ENCODE measurements at regions not wholly inside any gene's neighbourhood (a gene's known extent, or its start where the extent isn't known, plus 50 kb on each side); places are given as distances from the start of the nearest gene placed in this dataset.
"Not testable (repeated sequence)": the region's sequence is repeated elsewhere in the genome, so short reads cannot be mapped to it uniquely, and the experiment has no call there.

DNA sequence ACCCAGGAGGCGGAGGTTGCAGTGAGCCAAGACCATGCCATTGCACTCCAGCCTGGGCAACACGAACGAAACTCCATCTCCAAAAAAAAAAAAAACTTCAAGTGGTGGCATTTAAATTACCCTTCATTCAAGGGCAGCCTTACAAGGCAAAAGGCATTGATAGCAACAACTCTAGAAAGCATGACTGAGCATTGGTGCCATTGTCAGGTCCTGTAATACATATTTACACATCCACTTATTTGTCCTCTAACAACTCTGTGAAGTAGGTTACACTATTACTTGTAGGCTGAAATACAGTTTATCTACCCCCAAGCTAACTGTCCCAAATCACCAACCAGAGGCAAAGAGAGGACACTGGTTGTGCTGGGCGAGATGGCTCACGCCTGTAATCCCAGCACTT is 52.7 kb upstream of the LARP1 start:
- DNase-seq: no peak
- in situ Hi-C loops (cut with HindIII; ENCODE audit: low pct_ligation_motif_present, low pct_unique_long_range_greater_than_20kb, low sequenced_read_pairs): no loop called here

DNA sequence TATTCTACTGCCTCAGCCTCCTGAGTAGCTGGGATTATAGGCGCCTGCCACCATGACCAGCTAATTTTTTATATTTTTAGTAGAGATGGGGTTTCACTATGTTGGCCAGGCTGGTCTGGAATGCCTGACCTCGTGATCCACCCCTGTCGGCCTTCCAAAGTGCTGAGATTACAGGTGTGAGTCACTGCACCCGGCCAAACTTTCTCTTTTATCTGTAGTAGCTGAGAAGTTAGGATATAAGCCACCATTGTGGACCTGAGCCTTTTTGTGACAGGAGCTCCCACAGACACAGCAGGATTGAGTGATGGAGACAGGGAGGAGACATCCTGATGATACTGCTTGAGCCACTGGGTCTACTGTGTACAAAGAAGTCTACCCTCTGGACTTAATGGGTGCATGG is 53.5 kb upstream of the LARP1 start:
- DNase-seq; in situ Hi-C loops (cut with HindIII; ENCODE audit: low pct_ligation_motif_present, low pct_unique_long_range_greater_than_20kb, low sequenced_read_pairs): not testable (repeated sequence)

- in situ Hi-C loops (cut with HindIII; ENCODE audit: low pct_ligation_motif_present, low pct_unique_long_range_greater_than_20kb, low sequenced_read_pairs): no loop called here
- no peak for DNase-seq
Observed at GRCh38 chr5:154701181-154701580, 54.0 kb upstream of the LARP1 start.

DNA sequence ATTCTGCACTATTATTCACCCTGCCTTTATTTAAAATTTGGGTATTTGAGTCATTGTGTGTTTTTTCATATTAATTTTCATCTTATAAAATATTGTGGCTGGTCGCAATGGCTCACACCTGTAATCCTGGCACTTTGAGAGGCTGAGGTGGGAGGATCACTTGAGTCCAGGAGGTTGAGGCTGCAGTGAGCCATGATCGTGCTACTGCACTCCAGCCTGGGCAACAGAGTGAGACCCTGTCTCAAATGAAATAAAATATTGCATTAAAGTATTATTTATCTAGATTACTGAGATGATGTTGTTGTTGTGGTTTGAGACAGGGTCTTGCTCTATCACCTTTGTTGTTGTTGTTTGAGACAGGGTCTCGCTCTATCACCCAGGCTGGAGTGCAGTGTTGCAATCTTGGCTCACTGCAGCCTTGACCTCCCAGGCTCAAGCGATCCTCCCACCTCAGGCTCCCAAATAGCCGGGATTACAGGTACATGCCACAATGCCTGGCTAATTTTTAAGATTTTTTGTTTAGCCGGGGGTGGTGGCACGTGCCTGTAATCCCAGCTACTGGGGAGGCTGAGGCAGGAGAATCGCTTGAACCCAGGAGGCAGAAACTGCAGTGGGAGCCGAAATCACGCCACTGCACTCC is 54.8 kb upstream of the LARP1 start:
- DNase-seq; in situ Hi-C loops (cut with HindIII; ENCODE audit: low pct_ligation_motif_present, low pct_unique_long_range_greater_than_20kb, low sequenced_read_pairs): not testable (repeated sequence)

- in situ Hi-C loops (cut with HindIII; ENCODE audit: low pct_ligation_motif_present, low pct_unique_long_range_greater_than_20kb, low sequenced_read_pairs): no loop called here
Observed at GRCh38 chr5:154698763-154699162, 56.4 kb upstream of the LARP1 start.

GRCh38 chr5:154697371-154697770 is 57.8 kb upstream of the LARP1 start:
- no peak for DNase-seq
- in situ Hi-C loops (cut with HindIII; ENCODE audit: low pct_ligation_motif_present, low pct_unique_long_range_greater_than_20kb, low sequenced_read_pairs): no loop called here

More at GRCh38 chr5:154698763-154699162, 56.4 kb upstream of the LARP1 start:
- DNase-seq: no peak

GRCh38 chr5:154696891-154697290 is 58.3 kb upstream of the LARP1 start:
- DNase-seq: no peak
- in situ Hi-C loops (cut with HindIII; ENCODE audit: low pct_ligation_motif_present, low pct_unique_long_range_greater_than_20kb, low sequenced_read_pairs): no loop called here

- in situ Hi-C loops (cut with HindIII; ENCODE audit: low pct_ligation_motif_present, low pct_unique_long_range_greater_than_20kb, low sequenced_read_pairs): no loop called here
- DNase-seq: no peak
Observed at GRCh38 chr5:154694159-154694558, 61.0 kb upstream of the LARP1 start.

GRCh38 chr5:154690488-154690887 is 64.7 kb upstream of the LARP1 start:
- in situ Hi-C loops (cut with HindIII; ENCODE audit: low pct_ligation_motif_present, low pct_unique_long_range_greater_than_20kb, low sequenced_read_pairs): no loop called here
- no peak for DNase-seq

GRCh38 chr5:154686490-154686889 is 68.7 kb upstream of the LARP1 start:
- in situ Hi-C loops (cut with HindIII; ENCODE audit: low pct_ligation_motif_present, low pct_unique_long_range_greater_than_20kb, low sequenced_read_pairs): no loop called here
- no peak for DNase-seq

DNA sequence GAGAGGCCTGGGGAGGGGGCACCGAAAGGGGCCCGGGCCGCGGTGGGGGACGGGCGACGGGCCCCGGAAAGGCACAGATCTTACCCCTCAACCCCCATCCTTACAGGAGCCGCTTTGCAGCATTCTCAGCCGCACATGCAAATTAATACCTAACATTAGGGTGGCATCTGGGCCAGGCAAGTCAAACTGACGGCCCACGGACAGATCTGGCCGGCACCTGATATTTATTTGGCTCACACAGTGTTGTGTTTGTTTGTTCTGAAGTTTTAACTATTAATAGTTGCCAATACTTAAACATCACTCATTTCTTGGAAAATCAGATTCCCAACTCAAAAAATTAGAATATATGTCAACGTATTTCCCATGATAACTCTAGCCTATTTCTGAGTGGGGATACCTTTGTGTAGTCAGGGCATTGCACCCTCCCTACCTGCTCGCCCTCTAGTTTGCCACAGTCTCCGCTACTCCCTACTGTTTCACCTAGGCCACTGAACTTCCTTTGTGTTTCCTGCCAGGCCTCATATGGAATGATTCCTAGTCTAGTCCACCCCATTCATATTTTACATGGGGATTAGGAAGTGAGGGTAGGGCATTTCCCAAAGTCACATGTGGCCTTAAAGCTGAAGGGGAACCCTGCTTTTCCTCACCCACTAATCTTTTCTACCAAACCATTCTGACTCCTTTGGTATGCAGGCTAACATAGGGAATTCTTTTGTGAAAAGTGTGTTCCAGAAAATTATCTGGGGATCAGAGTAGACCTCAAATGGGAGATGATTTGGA is 71.9 kb upstream of the LARP1 start:
- in situ Hi-C loops (cut with HindIII; ENCODE audit: low pct_ligation_motif_present, low pct_unique_long_range_greater_than_20kb, low sequenced_read_pairs): no loop called here
- DNase-seq: no peak

DNA sequence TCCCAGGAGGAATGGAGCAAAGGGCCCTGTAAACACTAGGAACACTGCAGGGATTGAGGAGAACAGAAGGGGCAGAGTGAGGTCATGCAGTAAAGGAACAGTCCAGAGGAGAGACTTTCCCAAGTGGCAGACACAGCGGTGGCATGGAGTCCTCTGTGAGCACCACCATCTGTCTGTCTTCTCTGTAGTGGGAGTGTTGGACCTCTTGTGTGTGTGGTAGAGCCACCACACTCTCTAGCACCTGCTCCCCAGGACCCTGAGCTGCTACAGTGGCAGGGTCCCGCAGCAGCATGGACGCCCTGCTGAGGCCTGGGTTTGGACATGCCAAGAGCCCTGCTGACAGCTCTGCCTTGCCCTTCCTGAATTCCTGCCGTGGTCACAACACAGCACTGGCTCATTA is 75.7 kb upstream of the LARP1 start:
- in situ Hi-C loops (cut with HindIII; ENCODE audit: low pct_ligation_motif_present, low pct_unique_long_range_greater_than_20kb, low sequenced_read_pairs): no loop called here

DNA sequence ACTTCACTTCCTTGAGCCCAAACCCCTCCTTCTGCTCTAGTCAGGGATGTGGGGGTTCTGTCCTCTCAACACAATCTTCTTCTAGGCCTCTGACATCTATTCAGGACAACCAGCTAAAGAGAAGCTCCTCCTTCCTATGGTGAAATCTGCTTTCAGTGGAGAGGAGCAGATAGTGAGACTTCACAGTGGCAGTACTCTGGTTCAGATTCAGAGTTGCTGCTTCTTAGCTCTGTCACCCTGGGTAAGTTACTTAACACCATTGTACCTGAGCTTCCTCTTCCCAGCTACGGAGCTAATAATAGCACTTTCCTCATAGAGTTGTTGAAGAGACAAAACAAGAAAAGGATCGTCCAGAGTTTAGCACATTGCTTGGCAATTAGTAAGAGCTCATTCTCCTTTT is 77.3 kb upstream of the LARP1 start:
- no peak for DNase-seq

More for the DNA sequence above, 75.7 kb upstream of the LARP1 start:
- DNase-seq: no peak

DNA sequence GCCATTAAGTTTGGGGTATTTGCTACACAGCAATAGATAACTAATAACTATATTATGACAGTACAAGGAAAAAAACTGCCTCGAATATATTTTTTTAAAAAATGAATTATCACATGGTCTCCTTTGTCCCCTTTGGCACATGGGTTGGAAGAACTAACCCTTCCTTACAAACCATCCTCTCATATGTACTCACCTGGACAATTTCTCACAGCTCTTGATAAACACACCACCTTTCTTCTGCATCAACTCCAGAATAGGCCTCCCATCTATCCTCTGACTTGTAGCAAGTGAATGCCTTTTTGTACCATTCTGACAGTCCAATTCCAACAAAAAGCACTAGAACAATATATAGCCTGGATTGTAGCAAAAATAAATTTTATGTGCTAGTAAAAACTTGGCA is 78.7 kb upstream of the LARP1 start:
- DNase-seq: no peak
- in situ Hi-C loops (cut with HindIII; ENCODE audit: low pct_ligation_motif_present, low pct_unique_long_range_greater_than_20kb, low sequenced_read_pairs): no loop called here

More for the DNA sequence above, 77.3 kb upstream of the LARP1 start:
- in situ Hi-C loops (cut with HindIII; ENCODE audit: low pct_ligation_motif_present, low pct_unique_long_range_greater_than_20kb, low sequenced_read_pairs): no loop called here

DNA sequence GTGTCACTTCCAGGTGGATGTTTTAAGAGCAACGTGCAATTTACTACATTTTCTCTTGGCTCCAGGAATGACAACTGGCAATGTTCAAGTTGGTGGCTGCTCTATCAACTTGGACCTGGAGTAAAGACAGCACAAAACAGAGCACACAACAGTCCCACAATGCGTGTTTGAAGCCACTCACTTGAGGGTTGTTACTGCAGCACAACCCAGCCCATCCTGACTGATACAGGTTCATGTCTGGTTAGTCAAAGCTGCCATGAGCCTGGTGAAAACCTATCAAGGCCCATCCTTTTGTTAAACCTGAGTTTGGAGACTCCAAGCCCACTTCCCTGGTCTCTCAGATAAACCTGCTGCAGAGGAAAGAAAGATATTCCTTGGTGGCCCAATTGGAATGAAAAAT is 81.1 kb upstream of the LARP1 start:
- in situ Hi-C loops (cut with HindIII; ENCODE audit: low pct_ligation_motif_present, low pct_unique_long_range_greater_than_20kb, low sequenced_read_pairs): no loop called here

DNA sequence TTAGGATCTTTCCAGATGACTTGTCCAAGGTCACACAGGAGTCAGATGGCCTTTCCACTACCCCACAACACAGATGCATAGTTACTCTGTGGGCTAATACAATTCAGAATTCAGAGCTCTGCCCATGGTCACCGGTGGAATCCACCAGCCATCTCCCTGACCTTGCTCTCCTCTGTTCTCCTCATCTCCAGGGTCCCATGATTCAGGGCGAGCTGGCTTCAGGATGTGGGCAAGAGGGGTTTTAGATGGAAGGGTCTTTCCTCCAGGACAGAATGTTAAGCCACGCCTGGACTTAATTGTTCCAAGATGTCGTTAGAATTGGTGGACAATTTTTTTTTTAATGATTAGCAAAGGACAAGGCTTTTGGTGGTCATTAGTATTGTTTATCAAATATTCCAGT is 81.7 kb upstream of the LARP1 start:
- in situ Hi-C loops (cut with HindIII; ENCODE audit: low pct_ligation_motif_present, low pct_unique_long_range_greater_than_20kb, low sequenced_read_pairs): no loop called here

More for the DNA sequence above, 81.1 kb upstream of the LARP1 start:
- no peak for DNase-seq

DNA sequence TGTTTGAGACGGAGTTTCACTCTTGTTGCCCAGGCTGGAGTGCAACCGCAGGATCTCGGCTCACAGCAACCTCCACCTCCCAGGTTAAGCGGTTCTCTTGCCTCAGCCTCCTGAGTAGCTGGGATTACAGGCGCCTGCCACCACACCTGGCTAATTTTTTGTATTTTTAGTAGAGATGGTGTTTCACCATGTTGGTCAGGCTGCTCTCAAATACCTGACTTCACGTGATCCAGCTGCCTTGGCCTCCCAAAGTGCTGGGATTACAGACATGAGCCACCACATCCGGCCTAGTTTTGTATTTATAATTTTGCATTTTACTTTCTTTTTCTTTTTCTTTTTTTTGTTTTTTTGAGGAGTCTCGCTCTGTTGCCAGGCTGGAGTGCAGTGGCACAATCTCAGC is 85.3 kb upstream of the LARP1 start:
- in situ Hi-C loops (cut with HindIII; ENCODE audit: low pct_ligation_motif_present, low pct_unique_long_range_greater_than_20kb, low sequenced_read_pairs); DNase-seq: not testable (repeated sequence)

More for the DNA sequence above, 81.7 kb upstream of the LARP1 start:
- no peak for DNase-seq

- in situ Hi-C loops (cut with HindIII; ENCODE audit: low pct_ligation_motif_present, low pct_unique_long_range_greater_than_20kb, low sequenced_read_pairs): no loop called here
- DNase-seq: no peak
Observed at GRCh38 chr5:154669402-154669801, 85.8 kb upstream of the LARP1 start.

GRCh38 chr5:154664869-154665268 is 90.3 kb upstream of the LARP1 start:
- in situ Hi-C loops (cut with HindIII; ENCODE audit: low pct_ligation_motif_present, low pct_unique_long_range_greater_than_20kb, low sequenced_read_pairs): no loop called here
- no peak for DNase-seq

- in situ Hi-C loops (cut with HindIII; ENCODE audit: low pct_ligation_motif_present, low pct_unique_long_range_greater_than_20kb, low sequenced_read_pairs): no loop called here
Observed at GRCh38 chr5:154663424-154663823, 91.8 kb upstream of the LARP1 start.

More at GRCh38 chr5:154663424-154663823, 91.8 kb upstream of the LARP1 start:
- DNase-seq: no peak

All from ACHN (cell line).